Non-pigmented ciliary epithelial cell (primary cell): ENCODE measurements at regions not wholly inside any gene's neighbourhood (a gene's known extent, or its start where the extent isn't known, plus 50 kb on each side); places are given as distances from the start of the nearest gene placed in this dataset.

ENCODE experiments used
- DNase-seq: peaks from one replicate; pipeline ENCODE4 v3.0.0-alpha.2; 2010; ENCODE audit warnings: low read depth

- DNase-seq, result no peak
Observed at GRCh38 chr1:22376546-22376945, 75.1 kb upstream of the ZBTB40 start.

DNA sequence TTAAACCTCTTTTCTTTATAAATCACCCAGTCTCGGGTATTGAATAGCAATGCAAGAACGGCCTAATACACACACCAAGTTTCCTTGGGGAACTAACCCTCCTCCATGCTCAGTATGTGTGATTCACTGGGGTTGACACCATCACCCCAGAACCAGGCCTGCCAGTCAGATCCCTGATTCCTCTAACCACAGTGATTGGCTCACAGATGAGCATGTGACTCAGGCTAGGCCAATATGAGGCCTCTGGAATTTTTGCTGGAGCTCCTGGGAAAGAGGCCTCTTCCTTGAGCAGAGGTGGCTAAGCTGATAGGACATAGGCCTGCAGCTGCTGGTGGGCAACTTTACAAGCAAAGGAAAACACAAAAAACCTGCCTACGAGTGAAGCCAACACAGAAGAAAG lies 74.7 kb upstream of the ZBTB40 start:
- no peak for DNase-seq

GRCh38 chr1:22379566-22379965 lies 72.1 kb upstream of the ZBTB40 start:
- DNase-seq, result no peak

- DNase-seq, result no peak
Observed at GRCh38 chr1:22380024-22380785, 71.4 kb upstream of the ZBTB40 start.

DNA sequence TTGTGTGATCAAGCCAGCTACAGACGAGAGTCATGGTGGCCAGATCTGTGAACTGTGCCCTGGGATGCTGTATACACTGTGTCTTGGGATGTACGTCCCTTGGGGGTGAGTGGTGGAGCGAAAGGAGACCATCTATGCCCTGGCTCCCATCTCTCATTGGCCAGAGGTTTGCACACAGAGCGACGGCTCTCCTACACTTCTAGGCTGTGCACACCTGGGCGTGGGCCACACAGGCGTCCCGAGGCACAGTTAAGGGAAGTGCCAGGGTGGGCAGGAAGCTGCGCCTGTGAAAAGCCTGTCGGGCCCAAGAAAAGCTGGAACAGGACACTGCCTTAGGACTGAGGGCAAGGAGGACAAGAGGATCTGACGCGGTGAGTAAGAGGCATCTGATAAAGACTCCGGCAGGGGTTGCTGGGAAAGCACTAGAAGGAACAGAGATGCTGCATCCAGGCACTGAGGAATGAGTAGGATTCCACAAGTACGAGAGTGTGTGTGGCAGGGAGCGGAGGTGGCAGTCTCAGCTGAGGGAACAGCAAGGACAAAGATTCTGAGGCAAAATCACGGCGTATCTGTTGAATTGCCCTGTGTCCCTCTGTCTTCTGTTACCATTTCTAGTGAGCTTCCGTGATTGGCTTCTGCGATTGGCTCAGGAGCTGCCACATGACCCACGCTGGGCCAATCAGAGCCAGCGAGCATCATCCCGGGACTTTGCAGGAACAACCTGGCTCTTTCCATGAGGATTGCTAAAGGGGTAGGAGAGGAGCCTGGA lies 67.9 kb upstream of the ZBTB40 start:
- no peak for DNase-seq

GRCh38 chr1:22385537-22385936 lies 66.1 kb upstream of the ZBTB40 start:
- DNase-seq, result no peak

DNA sequence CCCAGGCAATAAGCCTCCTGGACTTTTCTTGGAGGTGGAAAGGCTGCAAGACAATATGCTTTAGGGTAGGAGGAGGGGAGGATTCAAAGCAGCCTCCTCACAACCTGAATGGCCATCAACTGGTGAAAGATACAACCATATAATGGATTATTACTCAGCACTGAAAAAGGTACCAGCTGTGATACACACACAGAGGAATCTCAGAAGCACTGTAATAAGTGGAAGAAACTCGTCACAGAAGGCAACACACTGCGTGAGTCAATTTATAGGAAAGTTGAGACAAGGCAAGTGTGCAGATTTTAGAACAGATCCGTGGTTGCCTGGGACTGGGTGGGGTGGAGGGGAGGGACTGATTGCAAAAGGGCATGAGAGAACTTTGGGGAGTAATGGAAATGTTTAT lies 64.9 kb upstream of the ZBTB40 start:
- DNase-seq, result no peak

DNA sequence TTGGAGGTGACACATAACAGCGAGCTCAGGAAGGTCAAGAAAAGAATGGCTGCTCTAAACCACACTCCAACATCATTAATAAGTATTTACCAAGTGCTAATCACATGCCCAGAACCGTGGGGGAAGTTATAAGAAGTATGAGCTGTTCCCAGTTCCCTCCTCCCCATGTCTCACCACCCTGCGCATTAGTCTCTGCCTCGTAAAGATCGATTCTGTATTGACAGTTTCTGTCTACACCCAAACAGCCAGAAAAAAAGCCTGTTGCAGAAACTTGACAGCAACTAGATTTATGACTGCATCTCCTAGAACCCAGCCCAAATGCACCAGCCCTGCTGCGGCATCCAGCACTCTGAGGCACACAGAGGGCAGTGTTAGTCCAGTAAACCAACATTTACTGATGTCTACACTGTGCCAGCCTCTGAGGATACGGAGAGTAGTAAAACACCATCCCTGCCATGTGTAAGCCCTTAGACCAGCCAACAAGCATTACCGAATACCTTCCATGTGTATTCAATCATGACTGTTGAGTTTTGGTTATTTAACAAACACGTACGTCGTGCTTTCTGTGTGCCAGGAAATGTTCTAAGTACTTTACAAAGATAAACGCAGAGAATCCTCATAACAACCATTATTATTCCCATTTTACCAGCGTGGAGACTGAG lies 63.6 kb upstream of the ZBTB40 start:
- DNase-seq, result no peak

DNA sequence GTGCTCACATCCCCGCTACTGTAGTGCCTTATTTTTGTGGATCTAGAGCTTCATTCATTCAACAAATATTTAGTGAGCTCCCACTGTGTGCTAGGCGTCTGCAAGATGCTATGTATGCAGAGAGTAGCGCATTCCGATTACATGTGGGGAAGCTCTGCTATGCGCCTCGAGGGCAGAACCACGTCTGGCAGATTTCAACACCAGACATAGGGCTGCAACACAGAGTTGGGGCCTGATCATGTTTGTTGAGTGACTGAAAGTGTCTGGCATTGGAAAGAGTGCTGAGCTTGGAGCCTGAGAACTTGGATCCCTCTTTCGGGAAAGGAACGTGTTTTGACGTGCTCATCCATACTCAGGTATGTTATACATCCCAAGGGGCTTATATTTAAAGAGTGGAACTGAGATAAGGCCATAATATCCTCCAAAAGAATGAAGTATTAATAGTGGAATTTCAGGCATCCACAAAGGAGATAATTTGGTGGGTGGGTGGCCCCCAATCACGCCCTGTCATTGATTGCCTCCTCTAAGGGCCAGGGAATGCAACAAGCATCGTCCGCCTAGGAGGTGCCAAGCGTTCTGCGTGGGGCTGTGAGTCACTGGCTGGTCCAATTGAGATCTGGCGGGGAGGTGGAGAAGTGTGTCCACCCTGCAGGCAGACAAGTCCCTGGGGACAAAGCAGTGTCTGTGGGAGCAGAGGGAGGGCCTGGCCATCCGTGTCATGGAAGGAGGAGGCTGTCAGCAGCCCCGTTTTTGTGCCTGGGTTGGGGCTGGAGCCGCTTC lies 62.8 kb upstream of the ZBTB40 start:
- peak; percentile 8 for DNase-seq

- DNase-seq, result no peak
Observed at GRCh38 chr1:22393587-22393986, 58.1 kb upstream of the ZBTB40 start.

DNA sequence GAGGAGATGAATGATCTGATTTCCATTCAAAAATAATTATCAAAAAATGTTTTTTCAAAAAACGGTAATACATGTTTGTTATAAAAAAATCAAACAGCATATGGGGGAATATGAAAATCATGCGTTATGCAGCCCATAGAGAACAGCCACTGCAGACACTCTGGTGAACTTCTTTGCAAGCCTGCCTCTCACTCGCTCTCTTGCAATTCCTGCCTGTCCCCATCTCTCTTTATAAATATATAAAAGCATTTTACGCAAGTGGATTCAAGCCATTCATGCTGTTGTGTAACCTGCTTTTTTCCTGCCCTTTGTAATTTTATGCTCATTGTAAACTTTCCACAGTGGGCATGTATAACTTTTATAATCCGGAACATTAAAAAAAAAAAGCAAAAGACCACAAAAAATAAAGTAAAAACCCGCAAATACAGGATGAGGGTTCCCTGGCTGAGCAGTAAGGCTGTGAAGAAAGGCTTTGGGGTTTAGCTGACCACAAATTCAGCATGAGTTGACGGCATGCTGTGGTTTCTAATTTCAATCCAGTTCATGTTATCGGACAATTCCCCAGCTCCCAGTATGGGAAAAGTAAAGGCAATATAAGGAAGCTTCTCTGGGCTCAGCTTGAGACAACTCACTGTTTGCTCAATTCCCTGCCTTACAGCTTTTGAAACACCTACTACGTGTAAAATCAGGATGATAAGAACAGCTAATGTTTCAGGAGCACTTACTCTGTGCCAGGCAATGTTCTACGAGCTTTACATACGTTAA lies 52.8 kb upstream of the ZBTB40 start:
- DNase-seq, result no peak

GRCh38 chr1:22399421-22400091 lies 52.1 kb upstream of the ZBTB40 start:
- DNase-seq, result no peak
